SU-DHL-6 (cell line): ENCODE measurements at regions not wholly inside any gene's neighbourhood (a gene's known extent, or its start where the extent isn't known, plus 50 kb on each side); places are given as distances from the start of the nearest gene placed in this dataset.

ENCODE experiments used
- H2AFZ ChIP-seq: fragments of 200-600 bp; sonication (generic); 2 replicates; pipeline ENCODE4 v1.6.1; 2014; ENCODE audit warnings: low read depth, mild to moderate bottlenecking, moderate library complexity, mixed read lengths, antibody characterized with exemption, low read length; ENCODE audit not compliant: severe bottlenecking
- H3F3A ChIP-seq: fragments of 200-600 bp; shearing (Covaris generic); 2 replicates; pipeline ENCODE4 v1.6.0; 2016; ENCODE audit warnings: antibody characterized with exemption, mild to moderate bottlenecking; ENCODE audit not compliant: insufficient read depth
- H3K27ac ChIP-seq: fragments of 200-600 bp; sonication (generic); 2 replicates; pipeline ENCODE4 v1.5.1; 2016; ENCODE audit warnings: low read depth, mild to moderate bottlenecking, low read length, moderate library complexity, mixed read lengths
- H3K27me3 ChIP-seq: fragments of 200-600 bp; sonication (generic), shearing (Covaris generic); 2 replicates; pipeline ENCODE4 v1.6.0; 2014; ENCODE audit warnings: mild to moderate bottlenecking, low read length
- H3K36me3 ChIP-seq: fragments of 200-600 bp; sonication (generic); 2 replicates; pipeline ENCODE4 v1.6.1; 2014; ENCODE audit warnings: mild to moderate bottlenecking, low read length, mixed read lengths
- H3K4me2 ChIP-seq: fragments of 300-600, 200-600 bp; shearing (Covaris generic), sonication (generic); 2 replicates; pipeline ENCODE4 v1.6.0; 2014; ENCODE audit warnings: low read length, low read depth, mild to moderate bottlenecking; ENCODE audit not compliant: poor library complexity, severe bottlenecking
- H3K4me3 ChIP-seq: fragments of 200-600 bp; sonication (generic); 2 replicates; pipeline ENCODE4 v1.5.1; 2014; ENCODE audit warnings: antibody characterized with exemption, low read length, mild to moderate bottlenecking, mixed read lengths; ENCODE audit not compliant: insufficient read depth, poor library complexity, severe bottlenecking
- H3K79me2 ChIP-seq: fragments of 200-600 bp; sonication (generic); 2 replicates; pipeline ENCODE4 v1.6.1; 2014; ENCODE audit warnings: mild to moderate bottlenecking, low read length, moderate library complexity; ENCODE audit not compliant: insufficient read depth
- H3K9ac ChIP-seq: fragments of 200-600 bp; sonication (generic); 2 replicates; pipeline ENCODE4 v1.7.0; 2014; ENCODE audit warnings: mild to moderate bottlenecking, low read length
- H3K9me2 ChIP-seq: fragments of 200-600 bp; sonication (generic); replicated peaks from 2 replicates; pipeline ENCODE4 v1.6.1; 2014; ENCODE audit warnings: low read length; ENCODE audit not compliant: insufficient read depth
- H3K9me3 ChIP-seq: fragments of 200-600 bp; sonication (generic); 2 replicates; pipeline ENCODE4 v1.6.1; 2014; ENCODE audit warnings: low read length, mixed read lengths; ENCODE audit not compliant: insufficient read depth
- H4K20me1 ChIP-seq: fragments of 200-600 bp; sonication (generic); 2 replicates; pipeline ENCODE4 v1.6.1; 2014; ENCODE audit warnings: low read depth, mild to moderate bottlenecking, antibody characterized with exemption, low read length, moderate library complexity, mixed read lengths
- CTCF ChIP-seq: fragments of 200-600 bp; sonication (generic); IDR thresholded peaks from one replicate; pipeline ENCODE4 v1.5.1; 2017; ENCODE audit warnings: antibody characterized with exemption, mild to moderate bottlenecking, low read length, moderate library complexity; ENCODE audit not compliant: insufficient read depth, poor library complexity, severe bottlenecking
- EZH2phosphoT487 ChIP-seq: fragments of 200-600 bp; sonication (generic), shearing (Covaris generic); conservative IDR thresholded peaks from 2 replicates; pipeline ENCODE4 v1.6.1; 2018; ENCODE audit warnings: mild to moderate bottlenecking, antibody characterized with exemption, low read length, moderate library complexity, mixed read lengths

DNA sequence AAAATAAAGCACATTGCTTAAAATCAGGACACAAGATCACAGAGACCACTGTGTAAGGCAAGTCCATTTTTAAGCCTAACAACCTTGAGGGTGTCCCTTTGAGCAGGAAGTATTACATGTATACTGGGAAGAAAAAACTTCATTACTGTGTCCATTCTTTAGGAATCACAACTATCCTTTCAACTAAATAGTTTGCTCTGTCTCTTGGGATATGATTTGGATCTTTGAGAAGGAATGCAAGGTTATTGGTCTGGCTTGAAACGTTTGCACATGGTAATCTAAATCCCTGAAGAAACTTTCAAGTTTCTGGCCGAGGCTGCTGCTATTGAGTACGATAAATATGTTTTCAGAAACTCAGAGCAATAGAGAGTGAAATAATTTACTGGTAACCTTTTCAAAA, 923.0 kb upstream of the SEMA6A start:
- no peak for TF ChIP-seq CTCF
- Histone ChIP-seq H3K4me2 (no peak overlapping the region), H3K9ac (no peak overlapping the region), H3K9me2 (no peaks in the 10 kb centered on the region), H3K36me3 (no peaks in the 10 kb centered on the region), H3K27ac (no peak overlapping the region), H3F3A (no peaks in the 10 kb centered on the region), H3K79me2 (no peaks in the 10 kb centered on the region), H3K4me3 (no peak overlapping the region), H4K20me1 (no peaks in the 10 kb centered on the region), H3K27me3 (no peaks in the 10 kb centered on the region), H3K9me3 (no peaks in the 10 kb centered on the region), H2AFZ (no peak overlapping the region)

- no peak overlapping the region for H2AFZ ChIP-seq
- H3F3A ChIP-seq, result no peaks in the 10 kb centered on the region
- H3K9me3 ChIP-seq, result no peaks in the 10 kb centered on the region
- no peak overlapping the region for H3K9ac ChIP-seq
- no peaks in the 10 kb centered on the region for H3K36me3 ChIP-seq
- no peaks in the 10 kb centered on the region for H3K27me3 ChIP-seq
- no peaks in the 10 kb centered on the region for H4K20me1 ChIP-seq
- TF ChIP-seq CTCF (no peak), EZH2phosphoT487 (no peak)
- H3K4me2 ChIP-seq, result no peak overlapping the region
- no peak overlapping the region for H3K27ac ChIP-seq
- H3K79me2 ChIP-seq, result no peaks in the 10 kb centered on the region
- no peak overlapping the region for H3K4me3 ChIP-seq
- H3K9me2 ChIP-seq, result no peaks in the 10 kb centered on the region
Measured at GRCh38 chr5:117496801-117497200, 922.2 kb upstream of the SEMA6A start.

DNA sequence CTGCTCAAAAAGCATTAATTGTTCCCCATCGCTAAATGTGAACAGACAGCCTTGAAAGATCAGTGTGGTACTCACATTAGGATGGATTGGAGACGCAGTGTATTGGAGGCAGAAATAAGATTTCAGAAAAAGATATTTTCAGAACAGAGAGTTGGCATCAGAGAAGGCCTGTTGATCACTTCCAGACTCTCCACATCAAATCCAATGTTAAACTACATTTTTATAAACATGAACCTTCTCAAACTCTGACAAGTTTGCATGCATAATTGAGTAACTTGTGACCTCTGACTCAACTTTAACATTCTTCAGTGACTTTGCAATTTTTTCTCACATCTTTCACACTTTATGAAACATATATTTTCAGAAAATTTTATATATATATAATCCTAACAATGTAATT, 919.6 kb upstream of the SEMA6A start:
- Histone ChIP-seq H3K36me3 (no peaks in the 10 kb centered on the region), H3K27me3 (no peaks in the 10 kb centered on the region), H3K27ac (no peak overlapping the region), H4K20me1 (no peaks in the 10 kb centered on the region), H3K9me2 (no peaks in the 10 kb centered on the region), H3F3A (no peaks in the 10 kb centered on the region), H3K9me3 (no peaks in the 10 kb centered on the region), H3K9ac (no peak overlapping the region), H3K79me2 (no peaks in the 10 kb centered on the region), H3K4me2 (no peak overlapping the region), H2AFZ (no peak overlapping the region), H3K4me3 (no peak overlapping the region)
- no peak for TF ChIP-seq EZH2phosphoT487
- no peak for TF ChIP-seq CTCF
